ENCODE measurements at regions not wholly inside any gene's neighbourhood (a gene's known extent, or its start where the extent isn't known, plus 50 kb on each side); places are given as distances from the start of the nearest gene placed in this dataset.

DNA sequence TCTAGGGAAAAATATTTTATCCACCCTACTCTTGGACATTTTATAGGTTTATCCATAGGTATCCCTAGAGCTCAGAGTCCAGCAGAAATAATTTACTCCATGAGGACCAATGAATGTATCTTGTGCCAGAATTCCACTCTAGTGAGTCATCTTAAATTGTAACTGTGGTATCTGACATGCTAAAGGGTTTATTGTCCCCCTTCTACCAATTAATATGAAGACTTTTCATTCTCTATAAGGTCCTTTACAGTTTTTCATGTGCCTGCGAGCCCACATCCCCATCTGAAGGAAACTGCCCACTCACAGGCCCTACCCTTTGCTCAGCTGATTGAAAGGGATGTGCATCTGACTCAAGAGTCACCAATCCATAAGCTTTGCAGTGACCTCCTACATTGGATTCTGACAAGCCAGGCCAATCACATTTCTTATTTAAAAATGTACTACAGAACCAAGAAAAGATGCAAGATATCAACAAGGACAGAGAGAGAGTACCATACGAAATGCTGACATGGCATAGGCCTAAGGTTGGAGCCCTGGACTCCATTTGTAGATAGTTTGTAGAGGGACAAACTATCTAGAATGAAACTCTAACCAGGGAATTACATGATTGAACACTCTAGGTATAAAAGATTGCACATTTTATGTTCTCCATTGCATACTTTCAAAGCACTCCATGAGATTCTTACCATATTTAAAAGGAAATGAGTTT is 93.4 kb upstream of the DEFB112 start:
- 55 to 57% methylated on average over 1 to 2 of the region's 2 CpGs for WGBS, 2 donors (ENCODE audit: low coverage in 1 of 2)
- in situ Hi-C loops (cut with MboI; ENCODE audit: low pct_ligation_motif_present in 1 of 4, low pct_unique_long_range_greater_than_20kb in 1 of 4, low sequenced_read_pairs in 3 of 4): loop anchor here in 1 of 4 donors (25.0 kb wide), 1 partner anchor 469 kb away; no protein-coding TSS in a partner anchor
- Histone ChIP-seq H3K27me3 (no peaks in the 10 kb centered on the region), H3K27ac (no peak overlapping the region), H3K4me3 (no peak overlapping the region), H3K36me3 (no peaks in the 10 kb centered on the region), H3K9me3 (no peaks in the 10 kb centered on the region), H3K4me1 (no peaks in the 10 kb centered on the region)
- TF ChIP-seq POLR2AphosphoS5 (IDR thresholded peaks at IDR 0.05) (no peak), EP300 (IDR thresholded peaks at IDR 0.05; ENCODE audit: low read depth) (no peak), POLR2A (IDR thresholded peaks at IDR 0.05) (no peak), CTCF (IDR thresholded peaks at IDR 0.05) (no peak)
- intact Hi-C loops (cut with DNase I; ENCODE audit: low total_unique reads): no loop called here
- DNase-seq: no peak

DNA sequence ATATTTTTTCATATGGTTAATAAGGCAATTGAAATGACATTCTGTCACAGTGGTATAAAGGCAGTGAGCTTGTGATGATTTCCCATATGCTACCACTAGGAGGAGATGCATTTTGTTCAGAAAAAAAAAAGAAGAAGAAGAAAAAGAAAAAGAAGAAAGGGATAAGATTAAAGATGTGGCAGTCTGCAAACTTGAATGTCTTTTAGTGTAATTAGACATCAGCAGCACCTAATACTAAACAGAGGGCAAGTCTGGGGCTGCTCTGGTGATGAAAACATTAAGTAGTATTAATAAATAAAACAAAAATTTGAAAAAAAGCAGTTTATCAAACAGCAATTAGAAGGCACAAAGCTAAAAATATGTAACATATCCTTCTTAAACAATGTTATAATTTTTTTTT is 95.4 kb upstream of the DEFB112 start:
- TF ChIP-seq CTCF (IDR thresholded peaks at IDR 0.05) (peak in 2 of 5 experiments; percentile 20 to 36), POLR2AphosphoS5 (IDR thresholded peaks at IDR 0.05) (no peak)
- no peak for DNase-seq
- H3K4me1 ChIP-seq: no peaks in the 10 kb centered on the region
- no peaks in the 10 kb centered on the region for H3K36me3 ChIP-seq
- no peaks in the 10 kb centered on the region for H3K9me3 ChIP-seq
- no peak overlapping the region for H3K4me3 ChIP-seq
- H3K27ac ChIP-seq: no peak overlapping the region
- H3K27me3 ChIP-seq: no peaks in the 10 kb centered on the region
- intact Hi-C loops (cut with DNase I; ENCODE audit: low total_unique reads): no loop called here
- in situ Hi-C loops (cut with MboI; ENCODE audit: low pct_ligation_motif_present in 1 of 4, low pct_unique_long_range_greater_than_20kb in 1 of 4, low sequenced_read_pairs in 3 of 4): loop anchor here in 1 of 4 donors (25.0 kb wide), 1 partner anchor 467 kb away; no protein-coding TSS in a partner anchor

- Histone ChIP-seq H3K27me3 (no peaks in the 10 kb centered on the region), H3K4me1 (no peaks in the 10 kb centered on the region), H3K9me3 (no peaks in the 10 kb centered on the region), H3K27ac (no peak overlapping the region), H3K36me3 (no peaks in the 10 kb centered on the region), H3K4me3 (no peak overlapping the region)
- WGBS, 2 donors (ENCODE audit: low coverage in 1 of 2): 71 to 80% methylated on average over 3 of the region's 3 CpGs
- no peak for DNase-seq
- TF ChIP-seq EP300 (IDR thresholded peaks at IDR 0.05; ENCODE audit: low read depth) (no peak), POLR2A (IDR thresholded peaks at IDR 0.05) (no peak), POLR2AphosphoS5 (IDR thresholded peaks at IDR 0.05) (no peak), CTCF (IDR thresholded peaks at IDR 0.05) (no peak)
- in situ Hi-C loops (cut with MboI; ENCODE audit: low pct_ligation_motif_present in 1 of 4, low pct_unique_long_range_greater_than_20kb in 1 of 4, low sequenced_read_pairs in 3 of 4): loop anchor here in 1 of 4 donors (25.0 kb wide), 1 partner anchor 465 kb away; no protein-coding TSS in a partner anchor
- intact Hi-C loops (cut with DNase I; ENCODE audit: low total_unique reads): no loop called here
Observed at GRCh38 chr6:50147371-50147770, 97.6 kb upstream of the DEFB112 start.

DNA sequence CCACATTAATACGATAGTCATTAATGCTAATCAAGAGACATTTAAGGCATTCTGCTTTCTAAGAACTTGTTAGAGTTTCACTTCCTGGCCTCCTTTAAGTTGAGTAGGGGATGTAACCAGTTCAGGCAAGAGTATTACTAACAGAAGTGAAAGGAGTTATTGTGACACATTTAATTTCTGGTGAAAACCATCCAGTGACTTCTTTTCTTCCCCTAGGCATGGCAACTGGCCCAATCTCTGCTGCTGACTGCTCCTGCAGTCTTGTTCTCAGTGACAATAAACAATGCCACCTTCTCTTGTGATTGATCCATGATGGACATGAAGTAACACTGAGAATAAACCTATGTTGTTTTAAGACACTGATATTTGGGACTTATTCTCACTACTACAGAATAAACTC is 130.9 kb upstream of the DEFB112 start:
- Histone ChIP-seq H3K9me3 (no peaks in the 10 kb centered on the region), H3K27ac (no peak overlapping the region), H3K27me3 (no peaks in the 10 kb centered on the region), H3K4me1 (no peaks in the 10 kb centered on the region), H3K36me3 (no peaks in the 10 kb centered on the region), H3K4me3 (no peak overlapping the region)
- in situ Hi-C loops (cut with MboI; ENCODE audit: low pct_ligation_motif_present in 1 of 4, low pct_unique_long_range_greater_than_20kb in 1 of 4, low sequenced_read_pairs in 3 of 4): no loop called here
- DNase-seq: no peak
- TF ChIP-seq POLR2AphosphoS5 (IDR thresholded peaks at IDR 0.05) (no peak), POLR2A (IDR thresholded peaks at IDR 0.05) (no peak), CTCF (IDR thresholded peaks at IDR 0.05) (no peak)
- 80 to 84% methylated on average over 1 of the region's 1 CpG for WGBS, 2 donors (ENCODE audit: low coverage in 1 of 2)
- intact Hi-C loops (cut with DNase I; ENCODE audit: low total_unique reads): no loop called here
